ENCODE measurements at regions not wholly inside any gene's neighbourhood (a gene's known extent, or its start where the extent isn't known, plus 50 kb on each side); places are given as distances from the start of the nearest gene placed in this dataset.

DNA sequence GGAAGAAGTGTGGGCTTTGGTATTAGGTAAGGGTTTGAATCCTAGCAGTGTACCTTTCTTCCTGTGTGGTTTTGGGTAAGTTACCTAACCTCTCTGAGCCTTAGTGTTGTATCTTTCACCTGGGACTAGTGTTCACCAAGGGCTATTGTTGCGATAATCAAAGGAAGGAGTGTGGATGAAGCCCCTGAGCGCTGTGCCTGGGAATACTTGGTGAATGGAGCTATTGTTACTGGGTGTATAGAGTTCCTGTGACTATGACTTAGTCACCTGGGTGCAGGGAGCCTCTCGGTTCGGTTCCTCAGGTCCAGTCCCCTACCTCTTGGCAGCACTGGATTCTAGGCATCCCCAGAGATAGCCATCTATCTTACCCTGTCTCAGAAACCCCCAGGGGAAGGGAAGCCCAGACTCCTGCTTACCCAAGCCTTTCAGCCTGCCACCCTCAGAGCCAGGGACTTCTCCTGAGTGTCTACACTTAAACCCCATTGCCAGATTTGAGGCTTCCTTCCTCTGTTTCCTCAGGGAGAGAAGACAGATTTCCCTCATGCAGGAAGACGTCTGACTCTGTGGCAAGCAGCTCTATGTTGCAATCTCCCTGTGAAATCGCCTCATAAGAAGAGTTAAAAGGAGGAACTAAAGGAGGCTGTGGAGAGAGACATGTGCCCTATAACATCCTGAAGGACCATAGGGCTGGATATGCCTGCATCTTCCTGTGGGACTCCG lies 181.0 kb upstream of the PITX1 start:
- H3K27me3 ChIP-seq = no peaks in the 10 kb centered on the region
- intact Hi-C loops (cut with DNase I; ENCODE audit: low total_unique reads) = no loop called here
- WGBS, 2 donors (ENCODE audit: low coverage in 1 of 2) = 71% methylated on average over 7 of the region's 7 CpGs; no CpG with 5 or more reads in 1 of the 2 donors
- H3K4me3 ChIP-seq = no peak overlapping the region
- in situ Hi-C loops (cut with MboI; ENCODE audit: low pct_ligation_motif_present in 1 of 4, low pct_unique_long_range_greater_than_20kb in 1 of 4, low sequenced_read_pairs in 3 of 4) = no loop called here
- peaks cover 0 to 13% (median 5%) of the 10 kb centered on the region in 4 donors for H3K4me1 ChIP-seq
- H3K27ac ChIP-seq = no peak overlapping the region
- H3K36me3 ChIP-seq = no peaks in the 10 kb centered on the region
- no peak for DNase-seq
- TF ChIP-seq POLR2A (IDR thresholded peaks at IDR 0.05) = no peak
- TF ChIP-seq EP300 (IDR thresholded peaks at IDR 0.05; ENCODE audit: low read depth) = no peak
- TF ChIP-seq, protein P1, sequence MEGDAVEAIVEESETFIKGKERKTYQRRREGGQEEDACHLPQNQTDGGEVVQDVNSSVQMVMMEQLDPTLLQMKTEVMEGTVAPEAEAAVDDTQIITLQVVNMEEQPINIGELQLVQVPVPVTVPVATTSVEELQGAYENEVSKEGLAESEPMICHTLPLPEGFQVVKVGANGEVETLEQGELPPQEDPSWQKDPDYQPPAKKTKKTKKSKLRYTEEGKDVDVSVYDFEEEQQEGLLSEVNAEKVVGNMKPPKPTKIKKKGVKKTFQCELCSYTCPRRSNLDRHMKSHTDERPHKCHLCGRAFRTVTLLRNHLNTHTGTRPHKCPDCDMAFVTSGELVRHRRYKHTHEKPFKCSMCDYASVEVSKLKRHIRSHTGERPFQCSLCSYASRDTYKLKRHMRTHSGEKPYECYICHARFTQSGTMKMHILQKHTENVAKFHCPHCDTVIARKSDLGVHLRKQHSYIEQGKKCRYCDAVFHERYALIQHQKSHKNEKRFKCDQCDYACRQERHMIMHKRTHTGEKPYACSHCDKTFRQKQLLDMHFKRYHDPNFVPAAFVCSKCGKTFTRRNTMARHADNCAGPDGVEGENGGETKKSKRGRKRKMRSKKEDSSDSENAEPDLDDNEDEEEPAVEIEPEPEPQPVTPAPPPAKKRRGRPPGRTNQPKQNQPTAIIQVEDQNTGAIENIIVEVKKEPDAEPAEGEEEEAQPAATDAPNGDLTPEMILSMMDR (IDR thresholded peaks at IDR 0.05) = no peak
- no peak for TF ChIP-seq POLR2AphosphoS5 (IDR thresholded peaks at IDR 0.05)
- no peaks in the 10 kb centered on the region for H3K9me3 ChIP-seq

DNA sequence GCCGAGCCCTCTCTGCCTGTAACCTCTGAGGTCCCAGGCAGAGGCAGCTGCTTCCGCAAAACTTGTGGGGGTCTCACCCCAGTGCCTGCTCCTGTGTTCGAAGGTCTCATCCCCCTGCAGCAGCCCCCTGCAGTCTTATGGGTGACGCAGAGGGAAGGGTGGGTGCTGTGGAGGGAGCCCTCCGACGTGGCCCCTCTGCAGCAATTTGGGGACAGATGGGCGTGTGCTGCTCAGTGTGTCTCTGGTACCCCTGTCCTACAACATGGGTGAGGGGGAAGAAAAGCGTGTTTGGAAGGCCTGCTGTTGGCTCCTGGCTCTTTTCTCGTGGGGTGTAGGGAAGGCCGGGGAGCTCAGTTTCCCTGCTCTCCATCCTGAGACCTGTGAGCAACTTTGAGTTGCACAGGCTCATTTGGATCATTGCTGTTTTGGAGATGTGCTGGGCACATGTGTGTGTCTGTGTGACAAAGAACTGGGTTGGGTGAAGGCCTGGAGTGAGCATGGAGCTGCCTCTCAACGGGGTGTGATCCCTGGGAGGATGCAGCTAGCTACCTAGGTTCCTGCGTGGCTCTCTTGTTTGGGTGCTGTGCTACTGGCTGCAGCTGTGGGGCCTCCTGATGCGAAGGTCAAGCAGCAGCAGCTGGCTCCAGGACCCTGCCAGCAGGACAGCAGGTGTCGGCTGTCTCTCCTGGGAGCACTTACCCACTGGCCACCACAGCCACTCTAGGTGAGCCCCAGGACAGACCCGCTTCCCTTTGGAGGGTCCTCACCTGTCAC lies 179.6 kb upstream of the PITX1 start:
- Histone ChIP-seq H3K4me1 (peaks cover 0 to 24% (median 15%) of the 10 kb centered on the region in 4 donors), H3K4me3 (no peak overlapping the region), H3K27me3 (no peaks in the 10 kb centered on the region), H3K27ac (no peak overlapping the region), H3K9me3 (no peaks in the 10 kb centered on the region), H3K36me3 (no peaks in the 10 kb centered on the region)
- in situ Hi-C loops (cut with MboI; ENCODE audit: low pct_ligation_motif_present in 1 of 4, low pct_unique_long_range_greater_than_20kb in 1 of 4, low sequenced_read_pairs in 3 of 4) = no loop called here
- intact Hi-C loops (cut with DNase I; ENCODE audit: low total_unique reads) = no loop called here
- 81% methylated on average over 9 of the region's 15 CpGs; no CpG with 5 or more reads in 1 of the 2 donors for WGBS, 2 donors (ENCODE audit: low coverage in 1 of 2)
- no peak for DNase-seq
- TF ChIP-seq EP300 (IDR thresholded peaks at IDR 0.05; ENCODE audit: low read depth) = no peak
- TF ChIP-seq POLR2A (IDR thresholded peaks at IDR 0.05) = no peak
- TF ChIP-seq, protein P1 (IDR thresholded peaks at IDR 0.05) = no peak
- no peak for TF ChIP-seq POLR2AphosphoS5 (IDR thresholded peaks at IDR 0.05)

DNA sequence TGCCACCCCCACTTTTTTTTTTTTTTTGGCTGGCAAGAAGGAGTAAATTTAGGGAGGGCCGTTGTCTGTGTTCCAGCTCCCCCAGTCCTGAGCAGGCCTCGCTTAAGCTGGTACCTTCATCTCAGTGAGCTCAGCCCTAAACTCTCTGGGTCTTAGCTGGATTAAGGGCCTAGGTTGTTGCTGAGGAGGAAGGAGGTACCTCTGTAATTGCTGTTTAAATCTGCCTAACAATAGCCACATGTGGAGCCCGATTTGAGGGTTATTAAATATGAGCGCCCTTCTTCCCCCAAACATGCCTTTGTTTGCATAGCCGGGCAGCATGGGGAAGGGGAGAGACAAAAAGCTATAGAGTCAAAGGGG lies 179.0 kb upstream of the PITX1 start:
- in situ Hi-C loops (cut with MboI; ENCODE audit: low pct_ligation_motif_present in 1 of 4, low pct_unique_long_range_greater_than_20kb in 1 of 4, low sequenced_read_pairs in 3 of 4) (no loop called here), intact Hi-C loops (cut with DNase I; ENCODE audit: low total_unique reads) (no loop called here)
- TF ChIP-seq POLR2AphosphoS5 (IDR thresholded peaks at IDR 0.05) (no peak), POLR2A (IDR thresholded peaks at IDR 0.05) (no peak), EP300 (IDR thresholded peaks at IDR 0.05; ENCODE audit: low read depth) (no peak)
- TF ChIP-seq, protein P1 (IDR thresholded peaks at IDR 0.05) = no peak
- Histone ChIP-seq H3K27ac (no peak overlapping the region), H3K4me3 (no peak overlapping the region), H3K9me3 (no peaks in the 10 kb centered on the region), H3K4me1 (peaks cover 0 to 27% (median 15%) of the 10 kb centered on the region in 4 donors), H3K36me3 (no peaks in the 10 kb centered on the region), H3K27me3 (no peaks in the 10 kb centered on the region)
- WGBS, 2 donors (ENCODE audit: low coverage in 1 of 2) = 90% methylated on average over 2 to 5 of the region's 5 CpGs
- no peak for DNase-seq

DNA sequence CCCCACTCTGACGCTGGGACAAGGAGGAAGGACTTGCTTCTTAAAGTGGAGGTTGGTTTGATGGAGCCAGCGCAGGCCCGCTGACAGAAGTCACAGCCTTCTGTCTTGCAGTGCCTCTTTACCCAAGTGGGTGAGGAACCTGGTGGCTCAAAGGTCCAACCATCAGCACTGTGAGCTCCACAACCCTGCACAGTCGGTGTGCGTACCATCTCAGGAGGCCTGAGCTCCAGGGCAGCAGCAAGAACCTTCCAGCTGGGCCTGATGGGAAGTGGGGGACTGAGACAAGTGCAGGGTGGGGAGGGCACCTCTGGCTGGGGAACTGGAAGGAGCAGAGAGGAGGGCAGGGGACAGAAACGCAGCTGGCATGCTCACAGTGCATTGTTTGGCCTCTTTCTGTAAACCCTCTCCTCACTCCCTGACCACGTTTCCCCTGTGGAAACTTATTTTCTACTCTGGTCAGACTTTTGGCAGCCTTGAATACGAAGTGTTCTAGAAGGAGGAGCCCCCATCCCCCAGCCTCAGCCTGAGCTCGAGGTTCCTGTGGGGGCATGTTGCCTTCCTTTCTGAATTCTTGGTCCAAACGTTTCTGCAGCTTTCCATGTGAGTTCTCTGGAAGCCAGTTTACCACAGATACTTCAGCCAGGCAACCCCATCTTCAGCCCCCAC lies 178.5 kb upstream of the PITX1 start:
- no peak overlapping the region for H3K4me3 ChIP-seq
- intact Hi-C loops (cut with DNase I; ENCODE audit: low total_unique reads) (no loop called here), in situ Hi-C loops (cut with MboI; ENCODE audit: low pct_ligation_motif_present in 1 of 4, low pct_unique_long_range_greater_than_20kb in 1 of 4, low sequenced_read_pairs in 3 of 4) (no loop called here)
- no peaks in the 10 kb centered on the region for H3K9me3 ChIP-seq
- no peaks in the 10 kb centered on the region for H3K36me3 ChIP-seq
- no peaks in the 10 kb centered on the region for H3K27me3 ChIP-seq
- DNase-seq = no peak
- 68 to 75% methylated on average over 5 to 10 of the region's 10 CpGs for WGBS, 2 donors (ENCODE audit: low coverage in 1 of 2)
- no peak overlapping the region for H3K27ac ChIP-seq
- peaks cover 0 to 27% (median 15%) of the 10 kb centered on the region in 4 donors for H3K4me1 ChIP-seq
- TF ChIP-seq, protein P1 (IDR thresholded peaks at IDR 0.05) = no peak
- TF ChIP-seq EP300 (IDR thresholded peaks at IDR 0.05; ENCODE audit: low read depth) (no peak), POLR2AphosphoS5 (IDR thresholded peaks at IDR 0.05) (no peak), POLR2A (IDR thresholded peaks at IDR 0.05) (no peak)
